Liver (tissue), 7 donors: ENCODE measurements at regions not wholly inside any gene's neighbourhood (a gene's known extent, or its start where the extent isn't known, plus 50 kb on each side); places are given as distances from the start of the nearest gene placed in this dataset.

ENCODE experiments used
- DNase-seq: peaks from one replicate; pipeline ENCODE4 v3.0.0-alpha.2; 2017; ENCODE audit warnings: low spot score
- H3K27ac ChIP-seq, 2 donors: one replicate each; pipeline ENCODE4 v1.7.0; 2013; ENCODE audit warnings: inconsistent platforms in 2 of 2, low read length in 2 of 2, control low read depth in 1 of 2, low read depth in 1 of 2, mild to moderate bottlenecking in 1 of 2
- H3K27me3 ChIP-seq, 4 donors: one replicate each; pipeline versions ENCODE4 v1.6.1 to v1.7.0; 2013; ENCODE audit warnings: low read length in 3 of 4, inconsistent platforms in 1 of 4, mild to moderate bottlenecking in 1 of 4, moderate library complexity in 1 of 4; ENCODE audit not compliant: control insufficient read depth in 4 of 4, insufficient read depth in 4 of 4
- H3K36me3 ChIP-seq, 4 donors: one replicate each; pipeline versions ENCODE4 v1.6.1 to v1.7.0; 2013; ENCODE audit warnings: low read length in 3 of 4, mild to moderate bottlenecking in 3 of 4, low read depth in 1 of 4, moderate library complexity in 1 of 4; ENCODE audit not compliant: control insufficient read depth in 4 of 4, insufficient read depth in 3 of 4
- H3K4me1 ChIP-seq, 4 donors: one replicate each; pipeline versions ENCODE4 v1.6.1 to v1.7.0; 2013; ENCODE audit warnings: low read length in 3 of 4, mild to moderate bottlenecking in 3 of 4, moderate library complexity in 1 of 4; ENCODE audit not compliant: control insufficient read depth in 4 of 4, insufficient read depth in 4 of 4
- H3K4me3 ChIP-seq, 3 donors: one replicate each; pipeline versions ENCODE4 v1.6.1 to v1.7.0; 2013; ENCODE audit warnings: low read length in 3 of 3, control low read depth in 1 of 3, low read depth in 1 of 3, mild to moderate bottlenecking in 1 of 3
- H3K9ac ChIP-seq, 2 donors: one replicate each; pipeline ENCODE4 v1.7.0; 2013; ENCODE audit warnings: low read length in 2 of 2, mild to moderate bottlenecking in 2 of 2, moderate library complexity in 2 of 2, control low read depth in 1 of 2, low read depth in 1 of 2
- H3K9me3 ChIP-seq, 4 donors: one replicate each; pipeline versions ENCODE4 v1.6.1 to v1.7.0; 2013; ENCODE audit warnings: low read length in 3 of 4; ENCODE audit not compliant: control insufficient read depth in 4 of 4
- ATF3 ChIP-seq: IDR thresholded peaks from 2 replicates; pipeline ENCODE4 v1.6.1; 2016; ENCODE audit warnings: antibody characterized with exemption
- FOXA1 ChIP-seq: IDR thresholded peaks from 2 replicates; pipeline ENCODE4 v1.6.1; 2016; ENCODE audit warnings: antibody characterized with exemption
- FOXA2 ChIP-seq: IDR thresholded peaks from 2 replicates; pipeline ENCODE4 v1.6.1; 2016; ENCODE audit warnings: antibody characterized with exemption
- GABPA ChIP-seq, 2 donors: IDR thresholded peaks in 1 of 2; conservative IDR thresholded peaks in 1 of 2; 2 replicates each; pipeline ENCODE4 v1.6.1; 2016; ENCODE audit warnings: antibody characterized with exemption in 2 of 2, mild to moderate bottlenecking in 1 of 2, moderate library complexity in 1 of 2
- HNF4G ChIP-seq: IDR thresholded peaks from 2 replicates; pipeline ENCODE4 v1.6.1; 2016; ENCODE audit warnings: antibody characterized with exemption
- JUND ChIP-seq, 2 donors: IDR thresholded peaks; 2 replicates each; pipeline ENCODE4 v1.6.1; 2016; ENCODE audit warnings: antibody characterized with exemption in 2 of 2
- NR2F2 ChIP-seq: IDR thresholded peaks from 2 replicates; pipeline ENCODE4 v1.6.1; 2016; ENCODE audit warnings: antibody characterized with exemption
- RAD21 ChIP-seq, 2 donors: IDR thresholded peaks; 2 replicates each; pipeline ENCODE4 v1.6.1; 2016; ENCODE audit warnings: antibody characterized with exemption in 2 of 2, mild to moderate bottlenecking in 2 of 2
- REST ChIP-seq: IDR thresholded peaks from 2 replicates; pipeline ENCODE4 v1.6.1; 2016; ENCODE audit warnings: antibody characterized with exemption, mild to moderate bottlenecking
- SP1 ChIP-seq: IDR thresholded peaks from 2 replicates; pipeline ENCODE4 v1.6.1; 2018; ENCODE audit warnings: antibody characterized with exemption, mild to moderate bottlenecking
- TAF1 ChIP-seq: conservative IDR thresholded peaks from 2 replicates; pipeline ENCODE4 v1.6.1; 2016; ENCODE audit warnings: antibody characterized with exemption, mild to moderate bottlenecking
- YY1 ChIP-seq: IDR thresholded peaks from 2 replicates; pipeline ENCODE4 v1.6.1; 2016; ENCODE audit warnings: antibody characterized with exemption, mild to moderate bottlenecking
- WGBS: extraction: QIAGEN DNeasy Blood & Tissue Kit; methylation state at CpG from one replicate; pipeline ENCODE4 v1.1.7; 2013; 5-methylcytosine and 5-hydroxymethylcytosine counted together
- donor health status: healthy.
- donor health status: healthy.
- donor health status: healthy.
- donor health status: healthy.

- WGBS: 88% methylated on average over 6 of the region's 6 CpGs
- no peaks in the 10 kb centered on the region for H3K9me3 ChIP-seq
- H3K36me3 ChIP-seq: no peaks in the 10 kb centered on the region
- H3K9ac ChIP-seq: no peak overlapping the region
- no peak overlapping the region for H3K27ac ChIP-seq
- H3K4me3 ChIP-seq: no peak overlapping the region
- H3K27me3 ChIP-seq: no peaks in the 10 kb centered on the region
- no peak for DNase-seq
- no peak for TF ChIP-seq NR2F2
- TF ChIP-seq REST: no peak
- no peak for TF ChIP-seq FOXA1
- no peak for TF ChIP-seq FOXA2
- TF ChIP-seq YY1: no peak
- peaks cover 0 to 2% (median 0%) of the 10 kb centered on the region in 4 donors for H3K4me1 ChIP-seq
Measured at GRCh38 chr13:73293913-73294523, 235.2 kb downstream of the KLF5 start.

GRCh38 chr13:73292127-73292526, 233.3 kb downstream of the KLF5 start:
- peaks cover 0 to 2% (median 0%) of the 10 kb centered on the region in 4 donors for H3K4me1 ChIP-seq
- H3K27ac ChIP-seq: no peak overlapping the region
- H3K9me3 ChIP-seq: no peaks in the 10 kb centered on the region
- H3K9ac ChIP-seq: no peak overlapping the region
- H3K27me3 ChIP-seq: no peaks in the 10 kb centered on the region
- WGBS: 95% methylated on average over 1 of the region's 1 CpG
- TF ChIP-seq ATF3 (no peak), HNF4G (no peak), GABPA (IDR thresholded peaks at IDR 0.05 in 1 of 2, conservative IDR thresholded peaks at IDR 0.05 in 1 of 2) (no peak), SP1 (no peak), FOXA1 (no peak), RAD21 (IDR thresholded peaks at IDR 0.05) (no peak), JUND (IDR thresholded peaks at IDR 0.05) (no peak), TAF1 (no peak)
- H3K4me3 ChIP-seq: no peak overlapping the region
- no peaks in the 10 kb centered on the region for H3K36me3 ChIP-seq
- DNase-seq: no peak

GRCh38 chr13:73290844-73291243, 232.0 kb downstream of the KLF5 start:
- Histone ChIP-seq H3K4me1 (peaks cover 0 to 2% (median 0%) of the 10 kb centered on the region in 4 donors), H3K27me3 (no peaks in the 10 kb centered on the region), H3K27ac (no peak overlapping the region), H3K9ac (no peak overlapping the region), H3K9me3 (no peaks in the 10 kb centered on the region), H3K4me3 (no peak overlapping the region), H3K36me3 (no peaks in the 10 kb centered on the region)
- no peak for TF ChIP-seq SP1
- no peak for TF ChIP-seq ATF3
- no peak for TF ChIP-seq GABPA (IDR thresholded peaks at IDR 0.05 in 1 of 2, conservative IDR thresholded peaks at IDR 0.05 in 1 of 2)
- TF ChIP-seq YY1: no peak
- WGBS: 56% methylated on average over 4 of the region's 4 CpGs
- DNase-seq: no peak
